HL-60 (cell line): ENCODE measurements at regions not wholly inside any gene's neighbourhood (a gene's known extent, or its start where the extent isn't known, plus 50 kb on each side); places are given as distances from the start of the nearest gene placed in this dataset.

ENCODE experiments used
- GABPA ChIP-seq: IDR thresholded peaks from 2 replicates; pipeline ENCODE4 v1.6.1; 2012; ENCODE audit warnings: low read depth
- TF ChIP-seq, protein P1 (sequence below): IDR thresholded peaks from one replicate; pipeline ENCODE4 v1.5.1; 2011; ENCODE audit warnings: low read length, control low read depth, inconsistent platforms; ENCODE audit not compliant: insufficient read depth

DNA sequence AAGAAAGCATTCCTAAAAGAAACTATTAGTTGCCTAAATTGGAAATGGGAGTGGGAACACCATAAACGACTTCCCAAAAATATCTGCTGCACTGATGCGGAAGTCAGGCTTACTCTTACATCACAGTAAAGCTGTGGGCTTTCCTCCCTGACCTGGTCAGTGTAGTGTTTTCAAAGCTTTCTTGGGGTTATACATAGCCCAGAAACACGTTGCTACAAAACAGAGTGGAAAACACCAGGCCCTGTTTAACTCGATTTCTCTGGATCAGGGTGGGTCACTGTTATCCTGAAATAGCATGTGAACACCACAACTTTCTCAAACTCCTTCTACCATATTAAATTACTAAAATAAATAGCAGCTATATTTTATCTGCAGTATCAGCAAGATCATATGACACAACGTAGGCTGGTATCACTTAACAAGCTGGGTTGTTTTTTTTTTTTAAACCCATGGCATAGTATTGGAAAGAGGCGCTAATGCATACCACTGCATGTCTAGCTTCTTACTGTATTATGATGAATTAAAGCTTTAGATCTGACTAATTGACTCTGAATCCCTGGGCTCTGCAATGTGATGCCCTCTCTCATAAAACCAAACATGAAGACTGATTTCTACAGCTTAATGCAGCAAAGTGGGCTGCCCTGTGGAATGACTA is 184.6 kb downstream of the TGFB2 start:
- TF ChIP-seq GABPA = no peak
- TF ChIP-seq, protein P1, sequence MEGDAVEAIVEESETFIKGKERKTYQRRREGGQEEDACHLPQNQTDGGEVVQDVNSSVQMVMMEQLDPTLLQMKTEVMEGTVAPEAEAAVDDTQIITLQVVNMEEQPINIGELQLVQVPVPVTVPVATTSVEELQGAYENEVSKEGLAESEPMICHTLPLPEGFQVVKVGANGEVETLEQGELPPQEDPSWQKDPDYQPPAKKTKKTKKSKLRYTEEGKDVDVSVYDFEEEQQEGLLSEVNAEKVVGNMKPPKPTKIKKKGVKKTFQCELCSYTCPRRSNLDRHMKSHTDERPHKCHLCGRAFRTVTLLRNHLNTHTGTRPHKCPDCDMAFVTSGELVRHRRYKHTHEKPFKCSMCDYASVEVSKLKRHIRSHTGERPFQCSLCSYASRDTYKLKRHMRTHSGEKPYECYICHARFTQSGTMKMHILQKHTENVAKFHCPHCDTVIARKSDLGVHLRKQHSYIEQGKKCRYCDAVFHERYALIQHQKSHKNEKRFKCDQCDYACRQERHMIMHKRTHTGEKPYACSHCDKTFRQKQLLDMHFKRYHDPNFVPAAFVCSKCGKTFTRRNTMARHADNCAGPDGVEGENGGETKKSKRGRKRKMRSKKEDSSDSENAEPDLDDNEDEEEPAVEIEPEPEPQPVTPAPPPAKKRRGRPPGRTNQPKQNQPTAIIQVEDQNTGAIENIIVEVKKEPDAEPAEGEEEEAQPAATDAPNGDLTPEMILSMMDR = no peak
